WTC11 (cell line): ENCODE measurements at regions not wholly inside any gene's neighbourhood (a gene's known extent, or its start where the extent isn't known, plus 50 kb on each side); places are given as distances from the start of the nearest gene placed in this dataset.

Experiments
- ATAC-seq: fragments of 200-7000 bp; cut with Tn5 transposase; 2 replicates; pipeline ENCODE4 v1.10.0; 2021; ENCODE audit warnings: mild to moderate bottlenecking, moderate library complexity
- CTCF ChIA-PET: fragments of 300-600 bp; sonication (Branson Sonifier 250); formaldehyde crosslinking; loops from one replicate; lab custom pipeline; 2021; ENCODE audit warnings: antibody characterized with exemption; lab: Charles Lee
- POLR2A ChIA-PET: fragments of 350-600 bp; sonication (Branson Sonifier 250); formaldehyde crosslinking; loops from one replicate; lab custom pipeline; 2021; ENCODE audit warnings: antibody characterized with exemption; lab: Charles Lee
- DNase-seq: peaks from one replicate; pipeline ENCODE4 v3.0.0; 2021; ENCODE audit warnings: low spot score
- H3K27ac Mint-ChIP-seq: 2 replicates; pipeline ENCODE4 v1.8.0; 2021; ENCODE audit warnings: mixed read lengths
- H3K27me3 Mint-ChIP-seq: 2 replicates; pipeline ENCODE4 v1.8.0; 2021; ENCODE audit warnings: low read depth, mild to moderate bottlenecking, moderate library complexity, mixed read lengths
- H3K36me3 Mint-ChIP-seq: 2 replicates; pipeline ENCODE4 v1.8.0; 2021; ENCODE audit warnings: mixed read lengths
- H3K4me1 Mint-ChIP-seq: 2 replicates; pipeline ENCODE4 v1.8.0; 2022; ENCODE audit warnings: mixed read lengths
- H3K4me3 Mint-ChIP-seq: 2 replicates; pipeline ENCODE4 v1.8.0; 2021; ENCODE audit warnings: mild to moderate bottlenecking, moderate library complexity, mixed read lengths
- H3K9me3 Mint-ChIP-seq: 2 replicates; pipeline ENCODE4 v1.8.0; 2021; ENCODE audit warnings: mixed read lengths
- ATF1 ChIP-seq: sonication (generic); formaldehyde crosslinking; IDR thresholded peaks from 2 replicates; pipeline ENCODE4 v1.8.1; 2023; ENCODE audit warnings: mild to moderate bottlenecking, moderate library complexity, missing genetic modification reagents
- CREM ChIP-seq: sonication (generic); formaldehyde crosslinking; IDR thresholded peaks from 2 replicates; pipeline ENCODE4 v1.8.1; 2022; ENCODE audit warnings: mild to moderate bottlenecking, missing genetic modification reagents, moderate library complexity
- ELF4 ChIP-seq: sonication (generic); formaldehyde crosslinking; IDR thresholded peaks from 2 replicates; pipeline ENCODE4 v1.8.1; 2022; ENCODE audit warnings: low read depth, mild to moderate bottlenecking, moderate library complexity, missing genetic modification reagents
- ESRRA ChIP-seq: sonication (generic); formaldehyde crosslinking; IDR thresholded peaks from 2 replicates; pipeline ENCODE4 v1.8.1; 2022; ENCODE audit warnings: mild to moderate bottlenecking, missing genetic modification reagents, borderline replicate concordance
- ETV6 ChIP-seq: sonication (generic); formaldehyde crosslinking; IDR thresholded peaks from 2 replicates; pipeline ENCODE4 v1.8.1; 2022; ENCODE audit warnings: mild to moderate bottlenecking, missing genetic modification reagents
- FOXP4 ChIP-seq: sonication (generic); formaldehyde crosslinking; IDR thresholded peaks from 2 replicates; pipeline ENCODE4 v1.8.0; 2022; ENCODE audit warnings: mild to moderate bottlenecking, missing genetic modification reagents
- GABPB1 ChIP-seq: sonication (generic); formaldehyde crosslinking; IDR thresholded peaks from 2 replicates; pipeline ENCODE4 v1.8.1; 2023; ENCODE audit warnings: mild to moderate bottlenecking, missing genetic modification reagents
- IRF2 ChIP-seq: sonication (generic); formaldehyde crosslinking; IDR thresholded peaks from 2 replicates; pipeline ENCODE4 v1.8.0; 2022; ENCODE audit warnings: low read depth, missing genetic modification reagents, borderline replicate concordance
- JAZF1 ChIP-seq: fragments of 250-450 bp; sonication (Bioruptor Pico); IDR thresholded peaks from 2 replicates; pipeline ENCODE4 v1.9.0; 2021; ENCODE audit warnings: moderate library complexity, mild to moderate bottlenecking, inconsistent platforms
- MYBL2 ChIP-seq: sonication (generic); formaldehyde crosslinking; IDR thresholded peaks from 2 replicates; pipeline ENCODE4 v1.8.1; 2023; ENCODE audit warnings: mild to moderate bottlenecking, moderate library complexity, missing genetic modification reagents
- PRDM15 ChIP-seq: sonication (generic); formaldehyde crosslinking; IDR thresholded peaks from 2 replicates; pipeline ENCODE4 v1.8.0; 2022; ENCODE audit warnings: missing genetic modification reagents
- SOX15 ChIP-seq: fragments of 250-450 bp; sonication (Bioruptor Pico); IDR thresholded peaks from 2 replicates; pipeline ENCODE4 v1.9.0; 2021; ENCODE audit warnings: mild to moderate bottlenecking
- STAT6 ChIP-seq: sonication (generic); formaldehyde crosslinking; conservative IDR thresholded peaks from 2 replicates; pipeline ENCODE4 v1.8.1; 2023; ENCODE audit warnings: mild to moderate bottlenecking, low read depth, missing genetic modification reagents, moderate library complexity
- TEAD4 ChIP-seq: sonication (generic); formaldehyde crosslinking; IDR thresholded peaks from 2 replicates; pipeline ENCODE4 v1.8.0; 2022; ENCODE audit warnings: mild to moderate bottlenecking, missing genetic modification reagents
- USF1 ChIP-seq: sonication (generic); formaldehyde crosslinking; IDR thresholded peaks from 2 replicates; pipeline ENCODE4 v1.8.0; 2022; ENCODE audit warnings: mild to moderate bottlenecking, missing genetic modification reagents
- ZBTB21 ChIP-seq: sonication (generic); formaldehyde crosslinking; IDR thresholded peaks from 2 replicates; pipeline ENCODE4 v1.8.1; 2023; ENCODE audit warnings: mild to moderate bottlenecking, missing genetic modification reagents, borderline replicate concordance
- ZNF317 ChIP-seq: sonication (generic); formaldehyde crosslinking; IDR thresholded peaks from 2 replicates; pipeline ENCODE4 v1.8.1; 2023; ENCODE audit warnings: low read depth, mild to moderate bottlenecking, moderate library complexity, missing genetic modification reagents, borderline replicate concordance
- ZNF512 ChIP-seq: sonication (generic); formaldehyde crosslinking; IDR thresholded peaks from 2 replicates; pipeline ENCODE4 v1.8.1; 2022; ENCODE audit warnings: missing genetic modification reagents, borderline replicate concordance
- ZSCAN18 ChIP-seq: fragments of 250-450 bp; sonication (Bioruptor Pico); IDR thresholded peaks from 2 replicates; pipeline ENCODE4 v2.1.2; 2022; ENCODE audit warnings: mild to moderate bottlenecking, moderate library complexity

- POLR2A ChIA-PET, result no interaction called here
- TF ChIP-seq FOXP4 (CRISPR knock-in tag), result no peak
- no peak for TF ChIP-seq ELF4
- no peak for TF ChIP-seq PRDM15 (CRISPR knock-in tag)
- TF ChIP-seq GABPB1 (CRISPR knock-in tag), result no peak
- TF ChIP-seq ESRRA (CRISPR knock-in tag), result no peak
- TF ChIP-seq IRF2 (CRISPR knock-in tag), result no peak
- no peak for TF ChIP-seq ZSCAN18
- TF ChIP-seq STAT6 (CRISPR knock-in tag), result no peak
- no peak for TF ChIP-seq JAZF1
- no peak for TF ChIP-seq SOX15 (CRISPR knock-in tag)
- TF ChIP-seq ZNF512 (CRISPR knock-in tag), result no peak
- no peak for TF ChIP-seq USF1
- TF ChIP-seq ZNF317 (CRISPR knock-in tag), result no peak
- TF ChIP-seq CREM, result no peak
- no peak for TF ChIP-seq ETV6 (CRISPR knock-in tag)
- TF ChIP-seq MYBL2 (CRISPR knock-in tag), result no peak
- TF ChIP-seq TEAD4 (CRISPR knock-in tag), result no peak
- TF ChIP-seq ATF1 (CRISPR knock-in tag), result no peak
- no peak for TF ChIP-seq ZBTB21
- TF ChIP-seq, all 79 proteins: peak for 0
- H3K4me3 Mint-ChIP-seq, result no peak overlapping the region
- CTCF ChIA-PET, result no interaction called here
- H3K27ac Mint-ChIP-seq, result no peak overlapping the region
- no peaks in the 10 kb centered on the region for H3K4me1 Mint-ChIP-seq
- no peaks in the 10 kb centered on the region for H3K36me3 Mint-ChIP-seq
- no peaks in the 10 kb centered on the region for H3K27me3 Mint-ChIP-seq
- ATAC-seq (no peak), DNase-seq (no peak)
- H3K9me3 Mint-ChIP-seq, result no peaks in the 10 kb centered on the region
Measured at GRCh38 chr1:80878343-80878742, 922.4 kb upstream of the ADGRL2 start.
